Esophagus muscularis mucosa (tissue), 4 donors: ENCODE measurements at regions not wholly inside any gene's neighbourhood (a gene's known extent, or its start where the extent isn't known, plus 50 kb on each side); places are given as distances from the start of the nearest gene placed in this dataset.

Experiments
- CTCF ChIP-seq, 3 experiments: fragments of 200-600 bp in 2 of 3; fragments of 450-650 bp in 1 of 3; sonication (generic) in 2 of 3; IDR thresholded peaks; one replicate each; pipeline ENCODE4 v1.5.1; 2017 to 2019; ENCODE audit warnings: antibody characterized with exemption in 3 of 3, mild to moderate bottlenecking in 2 of 3, moderate library complexity in 1 of 3
- EP300 ChIP-seq: sonication (generic); formaldehyde crosslinking; IDR thresholded peaks from one replicate; pipeline ENCODE4 v1.6.1; 2017; ENCODE audit warnings: antibody characterized with exemption
- POLR2A ChIP-seq: fragments of 450-650 bp; IDR thresholded peaks from one replicate; pipeline ENCODE4 v1.6.1; 2017; ENCODE audit warnings: antibody characterized with exemption, moderate library complexity, mild to moderate bottlenecking, low read depth
- POLR2AphosphoS5 ChIP-seq, 2 donors: sonication (generic); formaldehyde crosslinking; IDR thresholded peaks; one replicate each; pipeline ENCODE4 v1.6.1; 2017; ENCODE audit warnings: antibody characterized with exemption in 2 of 2

DNA sequence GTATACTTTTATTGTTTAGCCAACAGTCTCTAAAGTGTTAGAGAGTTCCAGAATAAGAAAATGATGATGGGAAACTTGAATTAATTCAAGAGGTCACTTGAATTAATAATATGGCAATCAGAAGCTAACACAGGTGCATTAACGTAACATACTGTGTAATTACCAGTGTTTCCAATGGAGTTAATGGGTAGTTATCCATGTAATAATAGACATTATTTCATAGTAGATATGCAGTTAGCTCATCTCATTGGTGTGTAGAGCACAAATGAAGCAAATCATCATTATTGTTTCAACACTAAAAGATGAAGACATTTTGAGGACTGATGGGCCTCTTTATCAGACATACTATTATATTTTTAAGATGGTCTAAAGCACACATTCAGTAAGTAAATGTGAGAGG lies 460.3 kb upstream of the HNRNPA3 start:
- TF ChIP-seq CTCF (IDR thresholded peaks at IDR 0.05) (no peak), POLR2AphosphoS5 (IDR thresholded peaks at IDR 0.05) (no peak), EP300 (no peak), POLR2A (no peak)
